Peyer's patch (tissue), 4 donors: ENCODE measurements at regions not wholly inside any gene's neighbourhood (a gene's known extent, or its start where the extent isn't known, plus 50 kb on each side); places are given as distances from the start of the nearest gene placed in this dataset.

Experiments used
- POLR2A ChIP-seq, 2 donors: fragments of 450-650 bp; IDR thresholded peaks; one replicate each; pipeline ENCODE4 v1.5.1; 2017; ENCODE audit warnings: antibody characterized with exemption in 2 of 2, mild to moderate bottlenecking in 2 of 2, moderate library complexity in 2 of 2
- TF ChIP-seq, protein P1 (sequence below), 6 experiments: fragments of 450-650 bp in 4 of 6; fragments of 200-600 bp in 2 of 6; sonication (generic) in 1 of 6; IDR thresholded peaks; one replicate each; pipeline ENCODE4 v1.5.1; 2017 to 2019; ENCODE audit warnings: antibody characterized with exemption in 6 of 6, mild to moderate bottlenecking in 3 of 6, moderate library complexity in 1 of 6

- TF ChIP-seq, protein P1, sequence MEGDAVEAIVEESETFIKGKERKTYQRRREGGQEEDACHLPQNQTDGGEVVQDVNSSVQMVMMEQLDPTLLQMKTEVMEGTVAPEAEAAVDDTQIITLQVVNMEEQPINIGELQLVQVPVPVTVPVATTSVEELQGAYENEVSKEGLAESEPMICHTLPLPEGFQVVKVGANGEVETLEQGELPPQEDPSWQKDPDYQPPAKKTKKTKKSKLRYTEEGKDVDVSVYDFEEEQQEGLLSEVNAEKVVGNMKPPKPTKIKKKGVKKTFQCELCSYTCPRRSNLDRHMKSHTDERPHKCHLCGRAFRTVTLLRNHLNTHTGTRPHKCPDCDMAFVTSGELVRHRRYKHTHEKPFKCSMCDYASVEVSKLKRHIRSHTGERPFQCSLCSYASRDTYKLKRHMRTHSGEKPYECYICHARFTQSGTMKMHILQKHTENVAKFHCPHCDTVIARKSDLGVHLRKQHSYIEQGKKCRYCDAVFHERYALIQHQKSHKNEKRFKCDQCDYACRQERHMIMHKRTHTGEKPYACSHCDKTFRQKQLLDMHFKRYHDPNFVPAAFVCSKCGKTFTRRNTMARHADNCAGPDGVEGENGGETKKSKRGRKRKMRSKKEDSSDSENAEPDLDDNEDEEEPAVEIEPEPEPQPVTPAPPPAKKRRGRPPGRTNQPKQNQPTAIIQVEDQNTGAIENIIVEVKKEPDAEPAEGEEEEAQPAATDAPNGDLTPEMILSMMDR (IDR thresholded peaks at IDR 0.05), result no peak
- no peak for TF ChIP-seq POLR2A (IDR thresholded peaks at IDR 0.05)
These were observed 221.7 kb upstream of the TMC3 start for GRCh38 chr15:81595752-81596151.
